IMR-90 (cell line): ENCODE measurements at regions not wholly inside any gene's neighbourhood (a gene's known extent, or its start where the extent isn't known, plus 50 kb on each side); places are given as distances from the start of the nearest gene placed in this dataset.

ENCODE experiments used
- ATAC-seq: fragments of 200-7000 bp; cut with Tn5 transposase; 2 replicates; pipeline ENCODE4 v1.9.1; 2020; ENCODE audit warnings: low read depth, mild to moderate bottlenecking, moderate library complexity
- BruUV-seq: library from RNA; stranded (reverse); fragments of 400-500 nt; replicated peaks from 2 replicates; lab custom pipeline; 2021; lab: Mats Ljungman, UMichigan
- CTCF ChIA-PET: fragments of 300-600 bp; formaldehyde crosslinking; extraction: SDS; loops from one replicate; lab custom pipeline; 2021; ENCODE audit warnings: antibody characterized with exemption; lab: Yijun Ruan, JAX
- POLR2A ChIA-PET: fragments of 300-600 bp; sonication (Branson Sonifier 250); formaldehyde crosslinking; loops from one replicate; lab custom pipeline; 2022; ENCODE audit warnings: antibody characterized with exemption; ENCODE audit not compliant: unreplicated experiment; lab: Charles Lee
- DNase-seq: peaks from one replicate; pipeline ENCODE4 v3.0.0; 2013
- H2AFZ ChIP-seq: replicated peaks from 2 replicates; pipeline ENCODE3; 2013; ENCODE audit warnings: low read length, mild to moderate bottlenecking; ENCODE audit not compliant: poor library complexity
- H2AK5ac ChIP-seq: 2 replicates; pipeline ENCODE4 v1.6.1; 2013; ENCODE audit warnings: low read depth, low read length, inconsistent platforms
- H2AK9ac ChIP-seq: replicated peaks from 2 replicates; pipeline ENCODE3; 2013; ENCODE audit warnings: mild to moderate bottlenecking, low read depth, low read length, moderate library complexity; ENCODE audit not compliant: poor library complexity
- H2BK120ac ChIP-seq: 2 replicates; pipeline ENCODE4 v1.6.1; 2013; ENCODE audit warnings: low read depth, low read length, inconsistent platforms
- H2BK15ac ChIP-seq: 3 replicates; pipeline ENCODE4 v1.6.1; 2013; ENCODE audit warnings: low read depth, low read length, inconsistent platforms
- H2BK20ac ChIP-seq: 2 replicates; pipeline ENCODE4 v1.6.1; 2013; ENCODE audit warnings: low read depth, mild to moderate bottlenecking, inconsistent platforms, low read length, moderate library complexity
- H2BK5ac ChIP-seq: 2 replicates; pipeline ENCODE4 v1.6.1; 2013; ENCODE audit warnings: mild to moderate bottlenecking, low read depth, low read length, inconsistent platforms; ENCODE audit not compliant: poor library complexity, severe bottlenecking
- H3K14ac ChIP-seq: replicated peaks from 2 replicates; pipeline ENCODE4 v1.6.1; 2013; ENCODE audit warnings: low read depth, low read length, inconsistent platforms
- H3K18ac ChIP-seq: 2 replicates; pipeline ENCODE4 v1.6.1; 2013; ENCODE audit warnings: low read depth, low read length, control low read depth
- H3K23ac ChIP-seq: 2 replicates; pipeline ENCODE4 v1.6.1; 2013; ENCODE audit warnings: low read depth, low read length, inconsistent platforms
- H3K27ac ChIP-seq: 2 replicates; pipeline ENCODE4 v1.5.1; 2013; ENCODE audit warnings: mild to moderate bottlenecking, control low read depth, low read length; ENCODE audit not compliant: insufficient read depth
- H3K27me3 ChIP-seq: 2 replicates; pipeline ENCODE4 v1.6.1; 2013; ENCODE audit warnings: low read length; ENCODE audit not compliant: control insufficient read depth, insufficient read depth
- H3K36me3 ChIP-seq: 2 replicates; pipeline ENCODE4 v1.6.1; 2013; ENCODE audit warnings: low read length, mixed read lengths; ENCODE audit not compliant: control insufficient read depth, insufficient read depth
- H3K4ac ChIP-seq: 2 replicates; pipeline ENCODE4 v1.6.1; 2013; ENCODE audit warnings: low read depth, low read length, inconsistent platforms
- H3K4me1 ChIP-seq: 2 replicates; pipeline ENCODE4 v1.6.1; 2013; ENCODE audit warnings: low read length, mixed read lengths; ENCODE audit not compliant: control insufficient read depth, insufficient read depth
- H3K4me2 ChIP-seq: 2 replicates; pipeline ENCODE4 v1.6.1; 2013; ENCODE audit warnings: low read depth, mild to moderate bottlenecking, control low read depth, low read length, moderate library complexity
- H3K4me3 ChIP-seq: 2 replicates; pipeline ENCODE4 v1.5.1; 2013; ENCODE audit warnings: low read depth, mild to moderate bottlenecking, control low read depth, low read length, moderate library complexity; ENCODE audit not compliant: insufficient read depth
- H3K56ac ChIP-seq: 2 replicates; pipeline ENCODE4 v1.6.1; 2013; ENCODE audit warnings: low read length, inconsistent platforms; ENCODE audit not compliant: insufficient read depth; ENCODE audit errors: extremely low read depth
- H3K79me1 ChIP-seq, 2 experiments: 2 replicates each; pipeline ENCODE4 v1.6.1; 2013; ENCODE audit warnings: low read length in 2 of 2, inconsistent platforms in 1 of 2, low read depth in 1 of 2
- H3K9ac ChIP-seq: 2 replicates; pipeline ENCODE4 v1.6.1; 2013; ENCODE audit warnings: low read depth, low read length, control low read depth
- H3K9me1 ChIP-seq: 2 replicates; pipeline ENCODE4 v1.6.1; 2013; ENCODE audit warnings: low read length, inconsistent platforms; ENCODE audit not compliant: insufficient read depth
- H3K9me3 ChIP-seq: 2 replicates; pipeline ENCODE4 v1.6.1; 2013; ENCODE audit warnings: low read length; ENCODE audit not compliant: control insufficient read depth, insufficient read depth
- H4K20me1 ChIP-seq: 2 replicates; pipeline ENCODE4 v1.6.1; 2013; ENCODE audit warnings: low read length, inconsistent platforms; ENCODE audit not compliant: insufficient read depth
- H4K5ac ChIP-seq: 2 replicates; pipeline ENCODE4 v1.6.1; 2013; ENCODE audit warnings: mild to moderate bottlenecking, low read depth, low read length, control low read depth
- H4K8ac ChIP-seq, 2 experiments: 2 replicates each; pipeline ENCODE4 v1.6.1; 2013; ENCODE audit warnings: low read depth in 2 of 2, low read length in 2 of 2, control low read depth in 1 of 2, inconsistent platforms in 1 of 2
- H4K91ac ChIP-seq: 2 replicates; pipeline ENCODE4 v1.6.1; 2013; ENCODE audit warnings: low read depth, low read length, inconsistent platforms; ENCODE audit not compliant: insufficient read depth
- BHLHE40 ChIP-seq: fragments of 150-350 bp; IDR thresholded peaks from 2 replicates; pipeline ENCODE4 v1.6.1; 2016; ENCODE audit warnings: mild to moderate bottlenecking, low read depth, low read length
- CEBPB ChIP-seq: IDR thresholded peaks from 2 replicates; pipeline ENCODE4 v1.6.1; 2012; ENCODE audit warnings: low read depth, low read length, improper control_type of control experiment
- CHD1 ChIP-seq: IDR thresholded peaks from 2 replicates; pipeline ENCODE4 v1.6.1; 2012; ENCODE audit warnings: low read depth, low read length, improper control_type of control experiment
- FOS ChIP-seq: fragments of 150-350 bp; IDR thresholded peaks from 2 replicates; pipeline ENCODE4 v1.6.1; 2016; ENCODE audit warnings: low read depth, low read length
- MAFK ChIP-seq: IDR thresholded peaks from 2 replicates; pipeline ENCODE4 v1.6.1; 2012; ENCODE audit warnings: low read depth, low read length, improper control_type of control experiment
- MAZ ChIP-seq: IDR thresholded peaks from 2 replicates; pipeline ENCODE4 v1.6.1; 2012; ENCODE audit warnings: low read depth, mild to moderate bottlenecking, low read length, improper control_type of control experiment, moderate library complexity, borderline replicate concordance
- MXI1 ChIP-seq: IDR thresholded peaks from 2 replicates; pipeline ENCODE4 v1.6.1; 2012; ENCODE audit warnings: low read depth, mild to moderate bottlenecking, low read length, moderate library complexity, borderline replicate concordance
- NFE2L2 ChIP-seq: fragments of 150-350 bp; IDR thresholded peaks from 2 replicates; pipeline ENCODE4 v1.6.1; 2016; ENCODE audit warnings: low read depth, mild to moderate bottlenecking, low read length
- POLR2A ChIP-seq: IDR thresholded peaks from 2 replicates; pipeline ENCODE4 v1.6.1; 2012; ENCODE audit warnings: mild to moderate bottlenecking, low read depth, low read length
- RAD21 ChIP-seq: IDR thresholded peaks from 2 replicates; pipeline ENCODE4 v1.6.1; 2012; ENCODE audit warnings: low read length, improper control_type of control experiment
- RCOR1 ChIP-seq: IDR thresholded peaks from 2 replicates; pipeline ENCODE4 v1.6.1; 2012; ENCODE audit warnings: mild to moderate bottlenecking, low read length, improper control_type of control experiment; ENCODE audit not compliant: insufficient replicate concordance
- RFX5 ChIP-seq: IDR thresholded peaks from 2 replicates; pipeline ENCODE4 v1.8.0; 2012; ENCODE audit warnings: low read depth, mild to moderate bottlenecking, low read length, moderate library complexity
- SMC3 ChIP-seq: fragments of 150-350 bp; IDR thresholded peaks from 2 replicates; pipeline ENCODE4 v1.6.1; 2016; ENCODE audit warnings: low read depth, mild to moderate bottlenecking, antibody characterized with exemption, low read length, moderate library complexity
- WGBS, 2 experiments: methylation state at CpG; one replicate each; pipeline versions ENCODE4 v1.1.5 to v1.1.7; 2013; ENCODE audit warnings: missing lambda C conversion rate in 2 of 2; ENCODE audit not compliant: insufficient read length in 1 of 2; ENCODE audit errors: extremely low coverage in 2 of 2; 5-methylcytosine and 5-hydroxymethylcytosine counted together
- dilution Hi-C: fragments of 300-500 bp; cut with HindIII; formaldehyde crosslinking; loops from one replicate; pipeline ENCODE4 v1.14.3; 2018; ENCODE audit warnings: low sequenced_read_pairs; ENCODE audit not compliant: unreplicated experiment
- in situ Hi-C: fragments of 300-500 bp; cut with MboI; formaldehyde crosslinking; loops from 3 replicates; pipeline ENCODE4 v1.14.3; 2019; ENCODE audit warnings: low sequenced_read_pairs, inconsistent platforms, mixed read lengths
- intact Hi-C: fragments of 100-400 bp; cut with micrococcal nuclease; formaldehyde crosslinking; loops from 2 replicates; pipeline ENCODE4 v1.10.0; 2022
- TF ChIP-seq, protein P1 (sequence below): conservative IDR thresholded peaks from 2 replicates; pipeline ENCODE4 v1.5.1; 2012; ENCODE audit warnings: mild to moderate bottlenecking, low read depth, low read length, improper control_type of control experiment
- TF ChIP-seq, protein P2 (sequence below): fragments of 150-350 bp; IDR thresholded peaks from 2 replicates; pipeline ENCODE4 v1.6.1; 2017; ENCODE audit warnings: mild to moderate bottlenecking, antibody characterized with exemption, low read length, low read depth
- TF ChIP-seq, protein P3 (sequence below): fragments of 150-350 bp; IDR thresholded peaks from 2 replicates; pipeline ENCODE4 v1.6.1; 2016; ENCODE audit warnings: low read depth, mild to moderate bottlenecking, low read length, moderate library complexity, borderline replicate concordance

DNA sequence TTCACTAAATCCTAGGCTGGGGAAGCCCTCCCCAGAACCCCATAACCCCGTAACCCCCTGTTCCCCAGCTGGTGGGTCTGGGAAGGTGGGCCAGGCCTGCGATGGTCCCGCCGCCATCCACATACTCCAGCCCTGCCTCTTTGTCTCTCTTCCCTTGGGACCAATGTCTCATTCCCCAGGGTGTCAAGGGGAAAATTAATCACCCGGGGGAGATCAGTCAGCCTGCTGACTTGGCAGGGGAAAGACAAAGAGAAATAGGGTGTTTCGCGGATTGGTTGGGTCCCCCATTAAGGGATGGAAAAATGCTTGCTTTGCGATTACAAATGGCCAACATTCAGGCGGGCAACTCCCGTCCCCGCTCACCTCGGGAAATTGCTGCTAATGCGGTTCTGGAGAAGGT, 60.6 kb upstream of the LHX5 start:
- Histone ChIP-seq H3K9ac (no peak overlapping the region), H2BK20ac (no peak overlapping the region), H3K79me1 (no peaks in the 10 kb centered on the region), H3K56ac (no peak overlapping the region), H3K4me1 (no peaks in the 10 kb centered on the region), H3K4me3 (no peak overlapping the region), H3K9me1 (no peaks in the 10 kb centered on the region), H2BK5ac (no peak overlapping the region), H3K27ac (no peak overlapping the region), H4K8ac (no peak overlapping the region), H2BK15ac (no peak overlapping the region), H2BK120ac (no peak overlapping the region), H3K4ac (no peak overlapping the region), H2AK9ac (no peak overlapping the region), H4K91ac (no peak overlapping the region), H2AK5ac (no peak overlapping the region), H3K23ac (no peak overlapping the region), H3K36me3 (no peaks in the 10 kb centered on the region), H3K4me2 (no peak overlapping the region), H3K18ac (no peak overlapping the region), H3K14ac (no peak overlapping the region), H2AFZ (no peak overlapping the region), H4K20me1 (no peaks in the 10 kb centered on the region), H4K5ac (no peak overlapping the region), H3K27me3 (no peaks in the 10 kb centered on the region), H3K9me3 (no peaks in the 10 kb centered on the region)
- POLR2A ChIA-PET, result no interaction called here
- dilution Hi-C loops (no loop called here), in situ Hi-C loops (no loop called here), intact Hi-C loops (no loop called here)
- WGBS, 2 experiments, result 40% methylated on average over 1 of the region's 13 CpGs; no CpG with 5 or more reads in 1 of the 2 experiments
- no TSS peak for BruUV-seq
- CTCF ChIA-PET, result no interaction called here
- ATAC-seq (no peak), DNase-seq (no peak)
- no peak for TF ChIP-seq BHLHE40
- no peak for TF ChIP-seq MXI1
- TF ChIP-seq RFX5, result no peak
- TF ChIP-seq SMC3, result no peak
- no peak for TF ChIP-seq FOS
- no peak for TF ChIP-seq POLR2A
- TF ChIP-seq CHD1, result no peak
- no peak for TF ChIP-seq NFE2L2
- no peak for TF ChIP-seq RCOR1
- no peak for TF ChIP-seq MAFK
- no peak for TF ChIP-seq CEBPB
- TF ChIP-seq MAZ, result no peak
- TF ChIP-seq RAD21, result no peak
- TF ChIP-seq, protein P1, sequence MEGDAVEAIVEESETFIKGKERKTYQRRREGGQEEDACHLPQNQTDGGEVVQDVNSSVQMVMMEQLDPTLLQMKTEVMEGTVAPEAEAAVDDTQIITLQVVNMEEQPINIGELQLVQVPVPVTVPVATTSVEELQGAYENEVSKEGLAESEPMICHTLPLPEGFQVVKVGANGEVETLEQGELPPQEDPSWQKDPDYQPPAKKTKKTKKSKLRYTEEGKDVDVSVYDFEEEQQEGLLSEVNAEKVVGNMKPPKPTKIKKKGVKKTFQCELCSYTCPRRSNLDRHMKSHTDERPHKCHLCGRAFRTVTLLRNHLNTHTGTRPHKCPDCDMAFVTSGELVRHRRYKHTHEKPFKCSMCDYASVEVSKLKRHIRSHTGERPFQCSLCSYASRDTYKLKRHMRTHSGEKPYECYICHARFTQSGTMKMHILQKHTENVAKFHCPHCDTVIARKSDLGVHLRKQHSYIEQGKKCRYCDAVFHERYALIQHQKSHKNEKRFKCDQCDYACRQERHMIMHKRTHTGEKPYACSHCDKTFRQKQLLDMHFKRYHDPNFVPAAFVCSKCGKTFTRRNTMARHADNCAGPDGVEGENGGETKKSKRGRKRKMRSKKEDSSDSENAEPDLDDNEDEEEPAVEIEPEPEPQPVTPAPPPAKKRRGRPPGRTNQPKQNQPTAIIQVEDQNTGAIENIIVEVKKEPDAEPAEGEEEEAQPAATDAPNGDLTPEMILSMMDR, result no peak
- TF ChIP-seq, protein P2, sequence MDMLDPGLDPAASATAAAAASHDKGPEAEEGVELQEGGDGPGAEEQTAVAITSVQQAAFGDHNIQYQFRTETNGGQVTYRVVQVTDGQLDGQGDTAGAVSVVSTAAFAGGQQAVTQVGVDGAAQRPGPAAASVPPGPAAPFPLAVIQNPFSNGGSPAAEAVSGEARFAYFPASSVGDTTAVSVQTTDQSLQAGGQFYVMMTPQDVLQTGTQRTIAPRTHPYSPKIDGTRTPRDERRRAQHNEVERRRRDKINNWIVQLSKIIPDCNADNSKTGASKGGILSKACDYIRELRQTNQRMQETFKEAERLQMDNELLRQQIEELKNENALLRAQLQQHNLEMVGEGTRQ, result no peak
- TF ChIP-seq, protein P3, sequence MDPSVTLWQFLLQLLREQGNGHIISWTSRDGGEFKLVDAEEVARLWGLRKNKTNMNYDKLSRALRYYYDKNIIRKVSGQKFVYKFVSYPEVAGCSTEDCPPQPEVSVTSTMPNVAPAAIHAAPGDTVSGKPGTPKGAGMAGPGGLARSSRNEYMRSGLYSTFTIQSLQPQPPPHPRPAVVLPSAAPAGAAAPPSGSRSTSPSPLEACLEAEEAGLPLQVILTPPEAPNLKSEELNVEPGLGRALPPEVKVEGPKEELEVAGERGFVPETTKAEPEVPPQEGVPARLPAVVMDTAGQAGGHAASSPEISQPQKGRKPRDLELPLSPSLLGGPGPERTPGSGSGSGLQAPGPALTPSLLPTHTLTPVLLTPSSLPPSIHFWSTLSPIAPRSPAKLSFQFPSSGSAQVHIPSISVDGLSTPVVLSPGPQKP, result no peak
